ENCODE measurements at regions not wholly inside any gene's neighbourhood (a gene's known extent, or its start where the extent isn't known, plus 50 kb on each side); places are given as distances from the start of the nearest gene placed in this dataset.

DNA sequence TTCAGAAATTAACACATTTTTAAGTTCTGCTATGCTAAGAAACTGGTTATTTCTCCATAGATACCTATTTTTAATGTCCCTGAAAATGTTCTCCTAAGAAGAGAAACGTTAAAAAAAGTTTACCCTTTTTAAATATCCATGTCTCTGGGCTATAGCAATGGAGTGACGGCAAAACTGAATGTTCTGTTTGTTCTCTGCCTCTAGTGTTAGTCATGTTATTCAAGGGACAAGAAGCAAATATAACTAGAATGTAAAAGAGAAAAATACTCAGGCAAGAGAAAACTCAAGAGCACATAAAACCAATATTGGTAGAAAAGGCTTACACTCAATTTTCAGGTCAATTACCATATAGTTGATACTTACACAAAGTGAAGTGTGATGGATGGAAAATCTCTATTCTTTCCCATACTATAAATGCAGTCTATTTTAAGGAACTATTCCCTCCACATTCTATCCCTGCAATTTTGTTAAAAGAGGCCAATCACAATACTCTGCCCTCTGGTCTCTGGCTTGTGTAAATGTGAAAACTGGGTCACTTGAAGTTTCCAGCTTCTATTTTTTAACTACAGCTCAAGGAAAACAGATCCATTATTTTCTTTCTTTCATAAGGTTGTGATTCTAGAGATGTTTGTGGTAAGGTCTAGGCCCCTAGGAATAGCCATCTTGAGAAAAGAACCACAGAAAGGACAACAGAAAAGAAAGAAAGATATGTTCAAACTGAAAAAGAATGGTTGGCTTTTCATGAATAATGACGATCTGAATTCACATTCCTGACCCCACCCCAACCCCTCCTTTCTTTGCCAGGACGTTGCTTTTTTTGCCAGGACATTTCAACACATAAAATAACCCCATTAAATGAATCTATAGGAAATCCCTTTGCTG is 200.3 kb upstream of the FAM83B start:
- DNase-seq, result peak; percentile 35

DNA sequence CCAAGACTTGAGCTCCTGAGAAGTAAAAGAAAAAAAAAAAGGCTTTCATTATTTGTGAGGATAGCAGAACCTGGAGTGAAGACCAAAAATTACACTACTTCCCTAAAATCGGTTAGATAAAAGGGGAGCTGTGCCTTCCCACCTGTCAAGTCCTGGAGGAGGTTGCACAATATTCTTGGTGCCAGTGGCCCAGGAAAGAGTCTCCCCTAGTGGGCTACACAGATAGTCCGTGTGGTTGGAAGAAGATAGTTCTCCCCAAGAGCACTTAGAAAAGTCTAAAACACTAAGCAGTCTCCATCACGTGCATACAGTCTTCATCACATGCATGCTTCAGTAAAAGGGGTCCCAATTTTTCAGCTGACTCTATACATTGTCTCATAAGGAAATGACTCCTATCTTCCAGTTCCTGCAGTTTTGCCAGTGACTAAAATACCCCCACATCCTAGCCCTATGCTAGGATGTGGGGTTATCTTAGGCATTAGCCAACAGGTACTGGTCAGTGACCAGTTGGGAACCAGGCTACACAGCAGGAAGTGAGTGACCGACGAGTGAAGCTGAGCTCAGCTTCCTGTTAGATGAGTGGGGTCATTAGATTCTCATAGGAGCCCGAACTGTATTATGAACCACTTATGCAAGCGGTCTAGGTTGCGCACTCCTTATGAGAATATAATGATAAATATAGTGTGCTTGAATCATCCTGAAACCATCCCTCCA is 199.5 kb upstream of the FAM83B start:
- no peak for DNase-seq

GRCh38 chr6:54654381-54654780 is 192.2 kb upstream of the FAM83B start:
- no peak for DNase-seq

DNA sequence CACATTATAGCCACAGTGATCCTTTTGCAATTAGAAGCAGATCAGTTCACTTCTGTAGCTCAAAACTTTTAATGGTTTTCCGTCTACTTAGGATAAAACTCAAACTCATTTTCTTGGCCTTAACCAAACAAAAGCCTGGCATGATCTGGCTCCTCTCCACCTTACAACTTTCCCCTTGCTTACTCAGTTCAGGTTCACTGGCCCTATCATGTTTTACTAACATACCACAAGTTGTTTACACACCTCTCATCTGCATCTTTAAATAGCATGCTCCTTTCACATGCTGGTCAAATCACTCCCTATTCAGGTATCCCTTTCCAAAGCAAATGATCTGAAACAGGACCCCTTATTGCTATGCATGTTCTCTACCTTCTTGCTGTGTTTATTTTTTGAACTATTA is 191.4 kb upstream of the FAM83B start:
- no peak for DNase-seq

GRCh38 chr6:54665278-54665677 is 181.3 kb upstream of the FAM83B start:
- DNase-seq, result no peak

- DNase-seq, result no peak
Observed at GRCh38 chr6:54680531-54680930, 166.0 kb upstream of the FAM83B start.

DNA sequence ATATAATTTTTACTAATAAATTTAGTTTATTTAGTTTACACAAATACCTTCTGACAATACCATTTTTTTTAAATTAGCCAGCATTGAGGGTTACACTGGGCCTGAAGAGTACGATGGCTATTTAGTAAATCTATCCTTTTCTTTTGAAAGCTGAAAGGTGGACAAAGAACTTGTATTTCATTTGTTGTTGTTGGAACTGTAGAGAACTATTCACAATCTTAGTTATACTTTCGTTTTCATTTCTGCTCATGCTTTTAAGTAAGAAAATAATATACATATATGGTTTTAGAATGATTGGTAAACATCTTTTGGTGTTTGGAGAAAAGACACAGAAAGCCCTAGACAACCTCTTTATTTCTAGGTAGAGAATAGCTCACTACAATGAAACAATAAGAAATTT is 165.3 kb upstream of the FAM83B start:
- no peak for DNase-seq

DNA sequence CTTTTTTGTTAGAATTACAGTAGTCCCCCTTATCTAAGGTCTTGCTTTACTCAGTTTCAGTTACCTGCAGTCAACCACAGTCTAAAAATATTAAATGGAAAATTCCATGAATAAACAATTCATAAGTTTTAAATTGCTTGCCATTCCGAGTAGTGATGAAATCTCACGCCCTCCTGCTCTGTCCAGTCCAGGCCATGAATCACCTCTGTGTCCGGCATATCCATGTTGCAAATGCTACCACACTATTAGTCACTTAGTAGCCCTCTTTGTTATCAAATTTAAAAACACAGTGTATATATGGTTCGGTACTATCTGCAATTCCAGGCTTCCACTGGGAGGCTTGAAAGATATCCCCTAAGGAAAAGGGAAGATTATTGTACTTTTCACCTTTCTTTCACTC is 164.6 kb upstream of the FAM83B start:
- no peak for DNase-seq

DNA sequence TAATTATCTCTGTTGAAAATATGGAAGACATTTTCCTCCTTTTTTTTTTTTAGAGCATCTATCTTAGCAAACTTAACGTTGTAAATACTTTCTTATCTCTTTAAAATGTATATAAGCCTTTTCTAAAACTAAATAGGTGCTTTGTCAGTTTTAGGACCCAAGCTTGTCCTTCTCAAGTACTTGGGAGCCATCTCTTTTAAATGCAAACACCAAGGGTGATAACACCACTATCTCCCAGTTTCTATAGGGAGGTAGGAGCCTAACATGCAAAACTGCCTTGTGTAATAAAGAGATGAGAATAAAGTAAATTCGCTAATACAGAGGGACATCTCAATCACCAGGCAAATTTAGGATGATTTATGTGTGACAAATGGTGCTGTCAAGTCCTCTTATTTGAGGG is 157.0 kb upstream of the FAM83B start:
- DNase-seq, result no peak

GRCh38 chr6:54690596-54690995 is 156.0 kb upstream of the FAM83B start:
- DNase-seq, result no peak

DNA sequence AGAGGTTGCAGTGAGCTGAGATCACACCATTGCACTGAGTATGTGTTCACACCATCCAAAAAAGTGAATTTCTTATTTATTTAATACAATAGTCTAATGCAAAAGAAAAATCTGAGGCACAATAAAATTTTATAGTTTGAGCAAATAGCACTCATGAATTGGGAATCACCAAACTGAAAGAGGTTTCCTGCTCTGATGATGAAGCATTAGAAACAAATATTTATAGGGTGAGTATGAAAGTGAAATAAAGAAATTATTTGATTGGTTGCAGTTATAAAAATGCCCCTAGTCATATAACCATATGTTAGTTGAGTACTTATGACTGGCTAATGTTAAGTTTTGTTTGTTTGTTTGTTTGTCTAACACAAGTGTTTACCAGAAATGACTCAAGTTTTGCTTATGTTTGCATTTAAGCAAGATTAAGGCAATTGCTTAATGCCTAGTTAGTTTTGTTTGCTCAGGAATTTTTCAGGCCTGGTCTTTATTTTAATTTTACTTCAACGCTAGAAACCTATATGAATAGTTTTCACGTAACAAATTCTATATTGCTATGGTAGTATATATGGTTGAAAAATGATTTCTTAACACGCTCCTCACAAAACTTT is 151.5 kb upstream of the FAM83B start:
- DNase-seq, result no peak

- DNase-seq, result no peak
Observed at GRCh38 chr6:54695815-54696214, 150.8 kb upstream of the FAM83B start.

GRCh38 chr6:54697424-54697823 is 149.1 kb upstream of the FAM83B start:
- no peak for DNase-seq

DNA sequence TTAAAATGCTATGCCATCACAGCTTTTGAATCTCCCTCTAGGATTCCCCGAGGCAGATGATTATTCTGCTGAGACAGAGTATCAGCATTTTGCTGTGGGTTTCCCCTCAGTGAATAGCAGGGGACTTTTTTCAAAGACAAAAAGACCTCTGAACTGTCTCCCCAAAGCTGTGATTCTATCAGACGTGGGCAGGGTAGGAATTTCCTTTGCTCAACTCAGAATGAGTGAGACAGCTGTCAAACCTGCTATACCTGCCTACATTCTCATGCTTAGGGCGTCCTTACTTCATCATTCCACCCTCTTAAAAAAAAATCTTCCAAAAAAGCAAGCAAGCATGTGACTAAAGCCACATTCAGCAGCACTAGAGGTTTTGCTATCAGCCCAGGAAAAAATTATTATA is 147.6 kb upstream of the FAM83B start:
- DNase-seq, result no peak

DNA sequence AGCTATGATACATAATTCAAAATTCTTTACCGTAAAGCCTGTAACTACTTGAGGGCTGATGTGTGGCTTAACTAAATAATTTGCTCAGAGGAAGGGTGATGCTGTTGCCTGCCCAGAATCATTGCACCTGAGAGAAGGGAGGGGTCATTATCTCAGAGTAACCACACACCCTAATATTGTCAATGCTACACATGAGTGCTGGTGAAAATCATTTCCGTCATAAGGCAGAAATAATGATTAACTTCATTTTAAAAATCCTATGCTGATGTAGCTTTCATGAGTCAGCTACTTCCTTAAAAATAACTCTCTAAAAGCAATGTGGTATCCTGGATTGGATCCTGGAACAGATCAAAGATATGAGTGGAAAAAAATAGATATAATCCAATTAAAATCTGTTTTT is 146.4 kb upstream of the FAM83B start:
- DNase-seq, result no peak

DNA sequence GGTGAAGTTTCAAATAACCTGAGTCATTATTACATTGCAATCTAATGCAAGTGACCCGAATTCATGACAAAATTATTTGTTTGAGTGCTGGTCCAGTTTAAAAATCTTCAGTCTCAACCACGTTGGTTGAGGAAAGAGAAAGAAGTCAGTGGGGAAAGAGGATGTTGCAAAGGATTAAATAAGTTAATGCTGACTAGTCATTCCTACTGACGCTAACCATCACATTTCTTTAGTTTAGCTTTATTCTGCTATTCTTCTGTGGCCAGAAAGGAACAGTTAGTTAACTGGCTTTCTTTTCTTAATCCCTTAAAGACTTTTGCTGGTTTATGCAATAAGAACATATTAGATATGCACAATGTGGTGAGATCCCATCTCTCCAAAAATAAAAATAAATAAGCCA is 143.8 kb upstream of the FAM83B start:
- no peak for DNase-seq

DNA sequence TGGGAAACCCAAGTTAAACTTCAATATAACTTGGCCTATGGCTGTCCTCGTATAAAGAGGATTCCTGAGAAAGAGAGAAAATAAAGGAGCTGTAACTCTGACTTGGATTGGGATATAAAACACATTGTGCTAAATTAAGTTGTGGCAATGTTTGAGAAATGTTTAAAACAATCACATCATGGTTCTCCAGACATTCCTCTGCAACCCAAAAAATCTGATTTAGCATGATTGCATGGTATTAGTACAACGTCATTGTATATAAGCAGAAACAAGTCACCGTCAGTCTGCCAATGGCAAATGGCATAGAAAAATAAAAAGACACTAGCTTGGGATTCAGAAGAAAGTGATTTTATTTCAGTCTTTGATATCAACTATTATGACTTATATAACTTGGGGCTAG is 140.2 kb upstream of the FAM83B start:
- DNase-seq, result no peak

DNA sequence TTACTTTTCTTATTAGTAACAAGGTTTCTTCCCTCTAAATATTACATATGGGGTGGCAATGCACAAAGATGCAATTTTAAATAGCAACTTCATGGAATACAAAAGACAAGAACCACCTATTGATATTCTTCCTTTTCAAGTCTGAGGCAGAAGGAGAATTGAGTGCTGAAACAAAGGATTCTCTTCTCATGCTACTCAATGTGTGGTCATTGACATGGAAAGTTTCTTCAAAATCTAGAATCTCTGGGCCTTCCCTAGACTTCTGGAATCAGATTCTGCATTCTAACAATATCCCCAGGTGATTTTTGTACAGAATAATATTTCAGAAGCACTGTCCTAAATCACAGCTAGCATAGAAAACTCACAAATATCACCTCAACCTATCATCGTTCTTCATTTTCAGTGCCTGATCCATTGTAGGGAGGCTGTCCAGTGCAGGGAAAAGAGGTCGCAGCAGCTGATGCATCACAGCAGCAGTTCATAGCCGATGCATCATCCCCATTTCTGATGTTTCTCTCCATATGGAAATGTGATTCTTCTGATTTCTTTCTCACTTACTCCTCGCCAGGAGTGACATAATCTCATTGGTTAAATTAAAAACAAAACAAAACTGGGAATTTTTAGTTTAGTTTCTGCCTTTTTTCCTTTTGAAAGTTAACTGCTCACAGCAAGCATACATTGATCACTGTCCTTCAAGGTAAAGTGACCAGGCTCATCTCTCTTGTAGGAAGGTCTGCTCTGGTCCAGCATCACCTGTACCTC is 139.5 kb upstream of the FAM83B start:
- DNase-seq, result no peak

GRCh38 chr6:54710456-54710855 is 136.1 kb upstream of the FAM83B start:
- no peak for DNase-seq

GRCh38 chr6:54716010-54716409 is 130.6 kb upstream of the FAM83B start:
- DNase-seq, result no peak

GRCh38 chr6:54716877-54717276 is 129.7 kb upstream of the FAM83B start:
- no peak for DNase-seq

GRCh38 chr6:54717849-54718455 is 128.6 kb upstream of the FAM83B start:
- no peak for DNase-seq

DNA sequence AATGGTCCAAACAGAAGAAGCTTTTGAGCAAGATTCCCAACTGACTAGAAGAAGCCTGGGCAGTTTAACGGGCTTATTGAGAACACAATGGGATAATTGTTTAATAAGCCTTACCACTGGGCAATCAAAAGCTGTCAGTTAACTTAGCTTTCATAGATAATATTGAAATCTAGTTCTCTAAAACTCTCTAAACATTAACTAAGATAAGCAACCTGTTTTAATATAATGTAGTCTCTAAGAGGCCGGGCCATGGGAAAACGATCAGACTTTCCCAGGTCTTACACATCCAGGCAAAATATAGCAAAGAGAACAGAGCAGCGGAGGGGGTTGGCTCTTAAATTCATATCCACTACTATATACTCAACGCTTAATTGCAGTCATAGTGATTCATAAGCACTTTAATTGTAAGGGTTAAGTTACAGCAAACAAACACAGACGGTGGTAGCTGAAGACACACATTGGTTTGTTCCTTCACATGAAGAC is 128.0 kb upstream of the FAM83B start:
- DNase-seq, result no peak
